HAP-1 (cell line): ENCODE measurements at regions not wholly inside any gene's neighbourhood (a gene's known extent, or its start where the extent isn't known, plus 50 kb on each side); places are given as distances from the start of the nearest gene placed in this dataset.

Experiments used
- DNase-seq, 2 experiments: peaks; one replicate each; pipeline ENCODE4 v3.0.0-alpha.2; 2016 to 2020; ENCODE audit warnings: low spot score in 2 of 2
- H3K27me3 ChIP-seq: fragments of 250-450 bp; sonication (Bioruptor Pico); 2 replicates; pipeline ENCODE4 v1.5.1; 2020; ENCODE audit warnings: low read depth, mild to moderate bottlenecking, moderate library complexity
- H3K36me3 ChIP-seq: fragments of 250-450 bp; sonication (Bioruptor Pico); replicated peaks from 2 replicates; pipeline ENCODE4 v1.5.1; 2020; ENCODE audit warnings: mild to moderate bottlenecking
- H3K4me1 ChIP-seq: fragments of 250-450 bp; sonication (Bioruptor Pico); 2 replicates; pipeline ENCODE4 v1.5.1; 2020; ENCODE audit warnings: mild to moderate bottlenecking
- H3K4me3 ChIP-seq: fragments of 250-450 bp; sonication (Bioruptor Pico); 2 replicates; pipeline ENCODE4 v1.5.1; 2020; ENCODE audit warnings: mild to moderate bottlenecking, moderate library complexity
- H3K9me3 ChIP-seq: fragments of 250-450 bp; sonication (Bioruptor Pico); 2 replicates; pipeline ENCODE4 v1.5.1; 2020; ENCODE audit warnings: mild to moderate bottlenecking, moderate library complexity
- in situ Hi-C: fragments of 300-500 bp; cut with MboI; formaldehyde crosslinking; loops from 3 replicates; pipeline ENCODE4 v1.14.3; 2020; ENCODE audit warnings: low sequenced_read_pairs, inconsistent platforms, mixed read lengths

GRCh38 chr18:10023853-10024570 lies 110.2 kb downstream of the VAPA start:
- Histone ChIP-seq H3K4me1 (no peaks in the 10 kb centered on the region), H3K9me3 (no peaks in the 10 kb centered on the region), H3K27me3 (no peaks in the 10 kb centered on the region), H3K4me3 (no peak overlapping the region), H3K36me3 (no peaks in the 10 kb centered on the region)
- no peak for DNase-seq
- in situ Hi-C loops: no loop called here

- H3K27me3 ChIP-seq: no peaks in the 10 kb centered on the region
- no peak overlapping the region for H3K4me3 ChIP-seq
- DNase-seq: no peak
- no peaks in the 10 kb centered on the region for H3K4me1 ChIP-seq
- in situ Hi-C loops: no loop called here
- H3K36me3 ChIP-seq: no peaks in the 10 kb centered on the region
- no peaks in the 10 kb centered on the region for H3K9me3 ChIP-seq
Observed at GRCh38 chr18:10025711-10026670, 112.2 kb downstream of the VAPA start.

DNA sequence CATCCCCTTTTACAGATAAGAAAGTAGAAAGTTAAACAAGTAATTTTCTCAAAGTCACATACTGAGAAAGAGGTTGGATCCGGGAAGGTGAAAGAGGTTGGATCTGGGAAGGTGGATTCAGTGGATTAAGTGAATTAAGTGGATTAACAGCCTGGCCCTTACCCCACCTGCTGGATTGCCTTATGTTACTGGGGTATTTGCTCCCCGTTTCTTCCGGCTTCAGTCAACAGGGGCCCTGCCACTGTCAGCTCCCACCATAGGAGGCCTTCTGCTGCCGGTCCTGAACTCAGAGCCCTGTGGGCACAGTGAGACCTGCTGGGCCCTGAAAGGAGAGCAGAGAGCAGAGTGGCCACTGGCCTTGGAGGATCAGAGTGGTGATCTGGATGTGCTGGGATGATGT lies 113.2 kb downstream of the VAPA start:
- in situ Hi-C loops: no loop called here
- Histone ChIP-seq H3K36me3 (no peaks in the 10 kb centered on the region), H3K27me3 (no peaks in the 10 kb centered on the region), H3K4me3 (no peak overlapping the region), H3K4me1 (no peaks in the 10 kb centered on the region), H3K9me3 (no peaks in the 10 kb centered on the region)
- DNase-seq: no peak

DNA sequence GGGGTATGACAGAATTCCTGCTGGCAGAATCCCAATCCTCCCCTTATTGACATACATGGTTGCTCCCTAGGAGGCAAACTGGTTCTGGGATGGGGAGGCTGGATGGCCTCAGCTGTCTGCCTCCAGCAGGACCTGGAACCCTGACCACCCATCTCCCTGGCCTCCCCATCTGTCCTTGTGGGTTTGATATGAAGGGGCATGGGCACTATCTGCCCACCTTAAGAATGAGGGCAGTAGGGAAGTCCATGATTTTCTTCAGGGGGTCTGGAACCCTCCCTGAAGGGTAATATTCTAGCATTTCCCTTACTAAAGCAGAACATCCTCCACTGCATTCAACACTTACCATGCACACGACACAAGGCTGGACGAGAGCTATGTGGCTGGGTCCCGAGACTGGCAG lies 113.6 kb downstream of the VAPA start:
- Histone ChIP-seq H3K4me1 (no peaks in the 10 kb centered on the region), H3K36me3 (no peaks in the 10 kb centered on the region), H3K4me3 (no peak overlapping the region), H3K9me3 (no peaks in the 10 kb centered on the region), H3K27me3 (no peaks in the 10 kb centered on the region)
- no peak for DNase-seq
- in situ Hi-C loops: no loop called here

GRCh38 chr18:10029711-10030110 lies 115.9 kb downstream of the VAPA start:
- H3K4me1 ChIP-seq: no peaks in the 10 kb centered on the region
- H3K9me3 ChIP-seq: no peaks in the 10 kb centered on the region
- H3K4me3 ChIP-seq: no peak overlapping the region
- no peak for DNase-seq
- in situ Hi-C loops: no loop called here
- H3K27me3 ChIP-seq: no peaks in the 10 kb centered on the region; the same call in 1 of the 2 replicates
- no peaks in the 10 kb centered on the region for H3K36me3 ChIP-seq

GRCh38 chr18:10030816-10031541 lies 117.2 kb downstream of the VAPA start:
- H3K4me3 ChIP-seq: no peak overlapping the region
- no peaks in the 10 kb centered on the region for H3K9me3 ChIP-seq
- H3K36me3 ChIP-seq: no peaks in the 10 kb centered on the region
- H3K27me3 ChIP-seq: no peaks in the 10 kb centered on the region; the same call in 1 of the 2 replicates
- in situ Hi-C loops: no loop called here
- H3K4me1 ChIP-seq: no peaks in the 10 kb centered on the region
- no peak for DNase-seq

DNA sequence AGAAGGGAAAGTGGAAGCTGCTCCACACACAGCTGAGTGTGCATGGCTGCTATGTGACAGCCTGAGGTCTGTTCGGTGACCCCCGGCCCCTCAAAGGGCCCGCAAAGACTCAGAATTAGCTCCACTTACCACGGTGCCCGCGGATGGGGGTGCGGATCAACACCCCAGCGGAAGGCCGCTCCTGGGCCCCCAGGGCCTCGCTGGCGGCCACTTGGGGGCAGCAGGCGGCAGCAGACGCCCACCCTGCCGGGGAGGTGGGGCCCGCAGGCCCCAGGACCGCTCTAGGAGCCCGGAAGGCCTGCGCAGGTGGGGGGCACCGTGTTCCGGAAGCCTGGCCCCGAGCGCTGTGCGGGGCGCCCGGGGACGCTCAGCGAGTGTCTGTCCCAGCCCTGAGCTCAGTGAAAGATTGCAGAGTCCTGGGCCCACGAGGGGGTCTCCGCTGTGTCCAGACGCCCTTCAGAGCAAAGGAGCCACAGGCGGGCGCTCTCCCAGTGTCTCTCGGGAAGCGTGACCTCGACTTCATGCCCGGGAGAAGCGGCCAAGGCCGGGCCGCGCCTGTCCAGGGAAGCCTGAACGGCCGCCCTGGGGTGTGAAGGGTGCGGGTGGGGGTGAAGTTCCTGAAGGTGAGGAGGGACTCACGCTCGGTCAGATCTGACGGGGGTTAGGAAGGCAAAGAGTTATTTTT lies 118.7 kb downstream of the VAPA start:
- DNase-seq: no peak
- no peaks in the 10 kb centered on the region for H3K9me3 ChIP-seq

DNA sequence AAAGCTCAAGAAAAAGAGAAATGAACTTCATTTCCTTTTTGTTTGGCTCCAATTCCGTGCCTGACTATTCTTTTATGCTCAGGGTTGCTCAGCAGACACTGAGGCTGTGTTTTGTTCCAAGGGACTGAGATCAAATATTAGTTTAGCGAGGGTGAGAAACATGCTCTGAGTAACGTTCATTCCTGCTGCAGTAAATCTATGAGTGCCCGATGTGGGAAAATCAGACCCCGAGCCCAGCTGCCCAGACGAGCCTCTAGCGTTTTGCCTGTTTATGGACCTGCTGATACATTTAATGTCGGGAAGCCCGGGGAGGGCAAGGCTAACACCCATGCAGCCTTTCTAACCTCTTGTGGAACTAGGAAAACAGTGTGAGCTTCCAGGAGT lies 119.2 kb downstream of the VAPA start:
- in situ Hi-C loops: no loop called here
- DNase-seq: no peak
- Histone ChIP-seq H3K36me3 (no peaks in the 10 kb centered on the region), H3K27me3 (no peaks in the 10 kb centered on the region; the same call in 1 of the 2 replicates), H3K4me1 (no peaks in the 10 kb centered on the region), H3K9me3 (no peaks in the 10 kb centered on the region), H3K4me3 (no peak overlapping the region)

More for the DNA sequence above, 118.7 kb downstream of the VAPA start:
- in situ Hi-C loops: no loop called here
- Histone ChIP-seq H3K4me1 (no peaks in the 10 kb centered on the region), H3K4me3 (no peak overlapping the region), H3K36me3 (no peaks in the 10 kb centered on the region), H3K27me3 (no peaks in the 10 kb centered on the region; the same call in 1 of the 2 replicates)

- no peaks in the 10 kb centered on the region for H3K36me3 ChIP-seq
- DNase-seq: no peak
- H3K9me3 ChIP-seq: no peaks in the 10 kb centered on the region
- in situ Hi-C loops: no loop called here
- no peaks in the 10 kb centered on the region for H3K4me1 ChIP-seq
- no peak overlapping the region for H3K4me3 ChIP-seq
- H3K27me3 ChIP-seq: no peaks in the 10 kb centered on the region; the same call in 1 of the 2 replicates
Observed at GRCh38 chr18:10035281-10035991, 121.6 kb downstream of the VAPA start.

DNA sequence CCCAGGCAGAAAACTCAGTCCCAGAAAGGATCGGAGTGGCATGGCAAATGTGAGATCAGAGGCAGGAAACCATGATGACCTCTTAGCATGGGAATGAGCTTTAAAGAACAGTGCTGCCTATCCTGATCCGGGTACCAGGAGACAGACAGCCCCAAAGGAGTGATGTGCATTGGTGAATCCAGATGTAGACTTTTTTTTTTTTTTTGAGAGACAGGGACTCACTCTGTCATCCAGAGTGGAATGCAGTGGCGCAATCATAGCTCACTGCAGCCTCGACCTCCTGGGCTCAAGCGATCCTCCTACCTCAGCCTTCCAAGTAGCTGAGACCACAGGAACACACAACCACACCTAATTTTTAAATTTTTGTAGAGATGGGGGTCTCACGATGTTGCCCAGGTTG lies 122.7 kb downstream of the VAPA start:
- Histone ChIP-seq H3K9me3 (no peaks in the 10 kb centered on the region), H3K4me3 (no peak overlapping the region), H3K27me3 (no peaks in the 10 kb centered on the region; the same call in 1 of the 2 replicates), H3K36me3 (no peaks in the 10 kb centered on the region), H3K4me1 (no peaks in the 10 kb centered on the region)
- no peak for DNase-seq
- in situ Hi-C loops: no loop called here

GRCh38 chr18:10037181-10037580 lies 123.4 kb downstream of the VAPA start:
- no peak for DNase-seq
- Histone ChIP-seq H3K27me3 (no peaks in the 10 kb centered on the region; the same call in 1 of the 2 replicates), H3K36me3 (no peaks in the 10 kb centered on the region), H3K4me1 (no peaks in the 10 kb centered on the region), H3K4me3 (no peak overlapping the region), H3K9me3 (no peaks in the 10 kb centered on the region)
- in situ Hi-C loops: no loop called here

DNA sequence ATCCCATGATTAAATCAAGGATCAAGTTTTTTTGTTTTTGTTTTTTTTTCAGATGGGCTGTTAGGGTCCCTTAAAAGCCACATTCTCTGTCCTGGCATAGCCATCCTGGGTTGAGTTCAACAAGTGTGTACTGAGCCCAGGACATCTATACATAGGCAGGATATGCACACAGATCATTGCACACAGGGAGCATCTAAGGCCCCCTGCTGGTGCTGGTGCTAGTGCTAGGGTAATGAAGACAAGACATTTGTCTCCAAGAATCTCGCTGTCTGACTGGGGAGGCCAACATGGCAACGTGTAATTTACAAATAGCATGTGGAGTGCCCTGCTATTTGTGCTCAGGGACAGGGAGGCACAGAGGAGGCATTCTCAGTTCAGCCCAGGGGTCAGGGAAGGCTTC lies 124.5 kb downstream of the VAPA start:
- H3K4me1 ChIP-seq: no peaks in the 10 kb centered on the region
- H3K9me3 ChIP-seq: no peaks in the 10 kb centered on the region
- H3K4me3 ChIP-seq: no peak overlapping the region
- H3K36me3 ChIP-seq: no peaks in the 10 kb centered on the region
- no peaks in the 10 kb centered on the region; the same call in 1 of the 2 replicates for H3K27me3 ChIP-seq
- in situ Hi-C loops: no loop called here
- no peak for DNase-seq
